ENCODE measurements at regions not wholly inside any gene's neighbourhood (a gene's known extent, or its start where the extent isn't known, plus 50 kb on each side); places are given as distances from the start of the nearest gene placed in this dataset.

DNA sequence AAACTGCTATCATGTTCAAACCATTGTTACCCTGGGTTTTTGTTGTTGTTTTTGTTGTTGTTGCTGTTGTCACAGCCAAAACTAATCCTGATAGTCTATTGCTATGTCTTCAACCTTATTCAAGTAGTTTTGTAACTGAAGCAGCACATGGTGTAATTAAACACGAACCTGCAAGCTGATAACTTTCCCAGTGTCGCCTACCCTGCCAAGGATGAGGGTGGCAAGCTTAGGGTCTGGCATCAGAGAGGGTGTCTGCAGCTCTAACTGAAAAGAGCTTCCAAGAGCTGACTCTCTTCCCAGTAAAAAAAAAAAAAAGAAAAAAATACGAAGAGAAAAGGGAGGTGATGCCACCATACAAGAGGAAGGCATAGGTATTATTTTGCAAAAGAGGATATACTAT, 86.3 kb upstream of the BCL2L14 start:
- TF ChIP-seq ELF4 (CRISPR knock-in tag; IDR thresholded peaks at IDR 0.05; ENCODE audit: low read depth): no peak
- TF ChIP-seq, protein P1, sequence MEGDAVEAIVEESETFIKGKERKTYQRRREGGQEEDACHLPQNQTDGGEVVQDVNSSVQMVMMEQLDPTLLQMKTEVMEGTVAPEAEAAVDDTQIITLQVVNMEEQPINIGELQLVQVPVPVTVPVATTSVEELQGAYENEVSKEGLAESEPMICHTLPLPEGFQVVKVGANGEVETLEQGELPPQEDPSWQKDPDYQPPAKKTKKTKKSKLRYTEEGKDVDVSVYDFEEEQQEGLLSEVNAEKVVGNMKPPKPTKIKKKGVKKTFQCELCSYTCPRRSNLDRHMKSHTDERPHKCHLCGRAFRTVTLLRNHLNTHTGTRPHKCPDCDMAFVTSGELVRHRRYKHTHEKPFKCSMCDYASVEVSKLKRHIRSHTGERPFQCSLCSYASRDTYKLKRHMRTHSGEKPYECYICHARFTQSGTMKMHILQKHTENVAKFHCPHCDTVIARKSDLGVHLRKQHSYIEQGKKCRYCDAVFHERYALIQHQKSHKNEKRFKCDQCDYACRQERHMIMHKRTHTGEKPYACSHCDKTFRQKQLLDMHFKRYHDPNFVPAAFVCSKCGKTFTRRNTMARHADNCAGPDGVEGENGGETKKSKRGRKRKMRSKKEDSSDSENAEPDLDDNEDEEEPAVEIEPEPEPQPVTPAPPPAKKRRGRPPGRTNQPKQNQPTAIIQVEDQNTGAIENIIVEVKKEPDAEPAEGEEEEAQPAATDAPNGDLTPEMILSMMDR (IDR thresholded peaks at IDR 0.05): no peak

All from WTC11 (cell line).